ENCODE measurements at regions not wholly inside any gene's neighbourhood (a gene's known extent, or its start where the extent isn't known, plus 50 kb on each side); places are given as distances from the start of the nearest gene placed in this dataset.

GRCh38 chr9:135271425-135271824, 184.0 kb downstream of the OLFM1 start:
- Histone ChIP-seq H3K9ac (ENCODE audit: insufficient read depth in 1 of 2, low read depth in 2 of 2, low read length in 2 of 2) (no peak overlapping the region), H4K20me1 (replicated peaks; ENCODE audit: control insufficient read depth, insufficient read depth, low read length) (no peaks in the 10 kb centered on the region), H3K4me3 (no peak overlapping the region), H3K27ac (ENCODE audit: extremely low read depth, low read depth, low read length) (no peak overlapping the region), H3K9me1 (ENCODE audit: control insufficient read depth, insufficient read depth, low read length) (no peaks in the 10 kb centered on the region), H3K79me2 (ENCODE audit: control insufficient read depth, insufficient read depth, low read length) (no peaks in the 10 kb centered on the region), H3K36me3 (ENCODE audit: control insufficient read depth, insufficient read depth, low read length) (no peaks in the 10 kb centered on the region), H3K4me1 (replicated peaks in 1 of 2; ENCODE audit: control insufficient read depth in 2 of 2, insufficient read depth in 2 of 2, low read length in 2 of 2) (no peaks in the 10 kb centered on the region), H3K27me3 (ENCODE audit: control insufficient read depth in 2 of 2, insufficient read depth in 2 of 2, low read length in 2 of 2) (peaks cover 6 to 61% of the 10 kb centered on the region in 2 experiments; a peak in 4 of 5 replicates), H2AFZ (ENCODE audit: low read depth, low read length) (no peak overlapping the region), H3K9me3 (replicated peaks; ENCODE audit: control insufficient read depth, insufficient read depth, low read depth, low read length) (no peaks in the 10 kb centered on the region), H3K4me2 (ENCODE audit: insufficient read depth, low read length) (no peak overlapping the region)
- DNase-seq (ENCODE audit: extremely low read depth in 1 of 4, low spot score in 3 of 4): no peak
- TF ChIP-seq ELK3 (CRISPR knock-in tag; IDR thresholded peaks at IDR 0.05): no peak
- TF ChIP-seq SIRT6 (IDR thresholded peaks at IDR 0.05; ENCODE audit: low read depth, low read length): no peak
- no peak for TF ChIP-seq ZNF140 (CRISPR knock-in tag; IDR thresholded peaks at IDR 0.05)
- TF ChIP-seq MAFF (IDR thresholded peaks at IDR 0.05; ENCODE audit: low read length): no peak
- TF ChIP-seq HMGXB4 (CRISPR knock-in tag; IDR thresholded peaks at IDR 0.05): no peak
- intact Hi-C loops (cut with micrococcal nuclease) (no loop called here), in situ Hi-C loops (cut with MboI) (no loop called here)
- no peak for ATAC-seq
- ChIA-PET CTCF (ENCODE audit: low intra/inter-chr PET ratio) (no interaction called here), POLR2A (no interaction called here)
- no TSS peak for BruUV-seq (replicated peaks)
- FAIRE-seq: no peak
- under 1% methylated on average over 19 of the region's 19 CpGs for WGBS (ENCODE audit: insufficient coverage, low coverage, missing lambda C conversion rate)

Data from K562 (cell line).